Motor neuron (in vitro differentiated cells): ENCODE measurements at regions not wholly inside any gene's neighbourhood (a gene's known extent, or its start where the extent isn't known, plus 50 kb on each side); places are given as distances from the start of the nearest gene placed in this dataset.
A peak's percentile ranks its signal among the peaks of the same experiment; 100 is the strongest.

Experiments used
- ATAC-seq, 8 experiments: fragments of 200-7000 bp; cut with Tn5 transposase; replicated peaks in 6 of 8; 2 replicates each; pipeline ENCODE4 v1.8.0; 2021; ENCODE audit warnings: mild to moderate bottlenecking in 8 of 8, moderate library complexity in 8 of 8
- H3K27ac ChIP-seq, 2 donors: fragments of 250-450 bp; sonication (Bioruptor Pico); 2 replicates each; pipeline ENCODE4 v1.9.0; 2021; ENCODE audit warnings: antibody characterized with exemption in 2 of 2, mild to moderate bottlenecking in 2 of 2, moderate library complexity in 1 of 2
- H3K4me1 ChIP-seq, 2 donors: fragments of 250-450 bp; sonication (Bioruptor Pico); replicated peaks in 1 of 2; 2 replicates each; pipeline ENCODE4 v1.6.1; 2021; ENCODE audit warnings: antibody characterized with exemption in 2 of 2, mild to moderate bottlenecking in 2 of 2, moderate library complexity in 1 of 2
- H3K4me3 ChIP-seq, 5 donors: fragments of 250-450 bp; sonication (Bioruptor Pico); 2 replicates each; pipeline ENCODE4 v1.9.0; 2021; ENCODE audit warnings: antibody characterized with exemption in 5 of 5, mild to moderate bottlenecking in 5 of 5, moderate library complexity in 4 of 5
- WGBS, 10 experiments: fragments of 450-650 bp; shearing (Covaris generic); methylation state at CpG; one replicate each; pipeline ENCODE4 v1.0.0; 2022; 5-methylcytosine and 5-hydroxymethylcytosine counted together
- in situ Hi-C, 9 experiments: fragments of 400-800 bp; cut with MboI; loops; one replicate each; pipeline ENCODE4 v1.15.0; 2021; ENCODE audit warnings: low sequenced_read_pairs in 9 of 9, low pct_unique_long_range_greater_than_20kb in 2 of 9; ENCODE audit not compliant: unreplicated experiment in 9 of 9

GRCh38 chr6:156560476-156560875 lies 216.7 kb upstream of the ARID1B start:
- H3K4me1 ChIP-seq, result peaks cover 5 to 8% of the 10 kb centered on the region in 2 donors
- no peak for ATAC-seq
- H3K27ac ChIP-seq, result no peak overlapping the region
- H3K4me3 ChIP-seq, result no peak overlapping the region
- in situ Hi-C loops, result no loop called here

DNA sequence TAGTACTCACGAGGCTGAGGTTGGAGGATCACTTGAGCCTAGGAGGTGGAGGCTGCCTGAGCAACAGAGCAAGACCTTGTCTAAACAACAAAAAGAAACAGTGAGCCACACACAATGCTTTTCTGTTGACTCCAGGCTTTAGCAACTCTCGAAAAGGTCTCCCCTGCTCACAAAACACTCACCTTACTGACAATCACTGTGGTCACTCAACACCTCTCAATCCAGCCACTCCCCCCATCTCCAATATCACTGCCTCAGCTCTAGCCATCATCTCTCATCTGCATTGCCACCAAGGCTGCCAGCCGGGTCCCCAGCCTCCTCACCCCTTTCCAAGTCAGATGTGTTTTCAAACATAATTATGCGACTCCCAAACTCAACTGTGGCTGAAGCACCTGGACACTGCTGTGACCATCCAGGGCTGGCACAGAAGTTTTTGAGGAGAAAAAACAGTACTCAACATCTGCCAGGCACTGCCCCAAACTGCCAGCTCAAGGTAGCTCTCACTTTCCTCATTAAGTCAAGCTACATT lies 218.0 kb upstream of the ARID1B start:
- ATAC-seq, result no peak
- H3K4me3 ChIP-seq, result no peak overlapping the region
- 0 to 90% (median 71%) methylated on average over 1 to 3 of the region's 4 CpGs; no CpG with 5 or more reads in 3 of the 10 experiments for WGBS, 10 experiments
- no peak overlapping the region for H3K27ac ChIP-seq
- H3K4me1 ChIP-seq, result peaks cover 2 to 8% of the 10 kb centered on the region in 2 donors
- in situ Hi-C loops, result no loop called here

- no peak for ATAC-seq
- 80 to 100% (median 100%) methylated on average over 1 of the region's 1 CpG; no CpG with 5 or more reads in 7 of the 10 experiments for WGBS, 10 experiments
- H3K4me1 ChIP-seq, result peaks cover 0 to 8% of the 10 kb centered on the region in 2 donors
- no peak overlapping the region for H3K27ac ChIP-seq
- in situ Hi-C loops, result no loop called here
- no peak overlapping the region for H3K4me3 ChIP-seq
These were observed 219.3 kb upstream of the ARID1B start for GRCh38 chr6:156557911-156558259.

DNA sequence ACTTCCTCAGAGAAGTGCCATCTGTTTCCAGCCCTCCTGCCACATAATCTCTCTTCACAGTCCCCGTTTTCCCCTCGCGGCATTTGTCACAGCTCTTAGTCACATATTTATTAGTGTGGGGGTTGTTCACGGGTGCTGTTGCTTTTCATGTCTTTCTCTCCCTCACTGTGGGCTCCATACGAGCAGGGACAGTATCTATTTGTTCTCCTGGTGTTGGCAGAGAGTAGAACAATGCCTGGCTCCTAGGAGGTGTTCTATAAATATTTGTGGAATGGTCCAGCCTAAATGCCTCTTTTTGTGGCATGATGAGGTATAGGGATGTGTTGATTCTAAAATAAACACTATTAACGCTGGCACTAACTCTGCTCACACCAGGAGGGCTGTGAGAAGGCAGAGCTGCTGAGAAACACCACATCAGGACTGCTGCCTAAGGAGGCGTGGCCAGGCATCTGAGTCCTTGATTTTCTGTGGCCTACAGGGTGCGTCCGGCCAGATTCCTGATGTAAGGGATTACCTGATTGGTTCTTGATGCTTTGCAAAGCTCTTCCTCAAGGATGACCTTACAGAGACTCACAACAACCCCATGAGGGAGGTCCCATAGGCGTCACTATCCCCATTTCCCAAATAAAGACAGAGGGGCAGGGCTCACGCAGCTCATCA lies 219.8 kb upstream of the ARID1B start:
- in situ Hi-C loops, result no loop called here
- 15 to 93% (median 44%) methylated on average over 1 to 9 of the region's 11 CpGs; no CpG with 5 or more reads in 2 of the 10 experiments for WGBS, 10 experiments
- H3K27ac ChIP-seq, result no peak overlapping the region
- ATAC-seq, result peak; percentile 43 to 97 (median 89)
- no peak overlapping the region for H3K4me3 ChIP-seq
- H3K4me1 ChIP-seq, result peaks cover 0 to 8% of the 10 kb centered on the region in 2 donors

DNA sequence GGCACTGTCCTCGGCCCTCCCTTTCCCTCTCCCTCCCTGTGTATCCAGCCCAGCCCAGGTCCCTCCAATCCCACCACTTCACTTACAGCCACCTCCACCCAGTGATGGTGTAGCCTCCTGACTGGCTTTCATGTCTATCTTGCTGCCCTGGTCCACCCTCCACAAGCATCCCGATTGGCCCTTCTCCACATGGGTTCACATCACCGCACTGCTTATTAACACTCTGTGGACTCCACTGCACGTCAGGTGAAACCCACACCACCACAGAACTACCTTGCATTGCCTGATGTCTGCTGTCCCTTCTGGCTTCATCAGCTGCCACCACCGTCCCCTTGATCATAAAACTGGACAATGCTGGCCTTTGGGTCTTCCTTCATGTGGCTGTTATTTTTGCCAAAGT lies 220.4 kb upstream of the ARID1B start:
- ATAC-seq, result no peak
- Histone ChIP-seq H3K4me3 (no peak overlapping the region), H3K4me1 (peaks cover 0 to 8% of the 10 kb centered on the region in 2 donors), H3K27ac (no peak overlapping the region)
- WGBS, 10 experiments, result 67 to 92% (median 87%) methylated on average over 1 to 4 of the region's 5 CpGs; no CpG with 5 or more reads in 7 of the 10 experiments
- in situ Hi-C loops, result no loop called here

- peak in 2 of 8 experiments; percentile 23 to 54 for ATAC-seq
- in situ Hi-C loops, result no loop called here
- Histone ChIP-seq H3K4me3 (no peak overlapping the region), H3K4me1 (peaks cover 0 to 8% of the 10 kb centered on the region in 2 donors), H3K27ac (no peak overlapping the region)
- WGBS, 10 experiments, result 29 to 93% (median 70%) methylated on average over 1 to 2 of the region's 2 CpGs; no CpG with 5 or more reads in 4 of the 10 experiments
These were observed 222.1 kb upstream of the ARID1B start for GRCh38 chr6:156555116-156555515.

DNA sequence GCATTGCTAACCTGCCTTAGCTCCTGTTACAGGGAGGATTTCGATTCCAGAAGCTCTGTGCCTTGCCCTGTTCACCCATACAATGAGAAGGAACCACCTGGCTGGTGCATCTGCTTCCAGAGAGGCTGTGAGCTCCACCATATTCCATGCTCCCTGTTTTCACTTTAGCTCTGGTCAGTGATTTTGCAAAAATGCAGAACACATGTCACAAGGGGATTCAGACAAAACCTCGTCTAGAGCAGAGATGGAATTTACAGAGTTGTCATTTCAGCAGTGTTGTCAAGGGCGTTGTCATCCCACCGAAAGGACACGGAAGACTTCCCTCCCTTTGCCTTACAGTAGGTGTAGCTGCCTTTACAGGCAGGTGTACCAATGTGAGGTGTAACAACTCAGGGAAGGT lies 223.0 kb upstream of the ARID1B start:
- WGBS, 10 experiments, result 0 to 100% (median 73%) methylated on average over 1 to 5 of the region's 5 CpGs; no CpG with 5 or more reads in 1 of the 10 experiments
- peak in 2 of 8 experiments; percentile 44 to 71 for ATAC-seq
- Histone ChIP-seq H3K27ac (no peak overlapping the region), H3K4me3 (no peak overlapping the region), H3K4me1 (peaks cover 0 to 8% of the 10 kb centered on the region in 2 donors)
- in situ Hi-C loops, result no loop called here

DNA sequence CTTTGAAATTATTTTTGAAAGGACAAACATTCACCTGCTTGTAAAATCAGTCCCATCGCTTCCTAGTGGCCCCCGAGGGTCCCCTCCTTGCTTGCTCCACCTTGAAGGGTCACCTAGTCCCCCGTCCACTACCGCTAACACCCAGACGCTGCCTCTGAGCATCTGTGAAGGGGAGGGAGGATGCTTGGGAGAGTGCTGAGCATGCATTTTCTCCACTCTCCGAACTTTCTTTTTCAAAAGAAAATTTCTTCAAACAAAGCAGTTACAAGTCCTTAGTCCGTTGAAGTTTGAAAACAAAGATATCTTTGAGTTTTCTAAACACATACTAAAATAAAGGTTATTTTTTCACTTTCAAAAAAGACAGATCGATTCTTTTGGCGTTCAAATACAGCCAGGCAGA lies 224.3 kb upstream of the ARID1B start:
- in situ Hi-C loops, result no loop called here
- no peak for ATAC-seq
- H3K4me1 ChIP-seq, result peaks cover 0 to 8% of the 10 kb centered on the region in 2 donors
- H3K4me3 ChIP-seq, result no peak overlapping the region
- 48 to 100% (median 80%) methylated on average over 2 to 8 of the region's 9 CpGs; no CpG with 5 or more reads in 1 of the 10 experiments for WGBS, 10 experiments
- H3K27ac ChIP-seq, result no peak overlapping the region

- no peak overlapping the region for H3K27ac ChIP-seq
- H3K4me3 ChIP-seq, result no peak overlapping the region
- H3K4me1 ChIP-seq, result no peaks in the 10 kb centered on the region
- ATAC-seq, result peak in 5 of 8 experiments; percentile 24 to 74 (median 60)
- 0 to 100% (median 60%) methylated on average over 1 to 2 of the region's 4 CpGs; no CpG with 5 or more reads in 5 of the 10 experiments for WGBS, 10 experiments
- in situ Hi-C loops, result no loop called here
These were observed 226.2 kb upstream of the ARID1B start for GRCh38 chr6:156550949-156551348.

DNA sequence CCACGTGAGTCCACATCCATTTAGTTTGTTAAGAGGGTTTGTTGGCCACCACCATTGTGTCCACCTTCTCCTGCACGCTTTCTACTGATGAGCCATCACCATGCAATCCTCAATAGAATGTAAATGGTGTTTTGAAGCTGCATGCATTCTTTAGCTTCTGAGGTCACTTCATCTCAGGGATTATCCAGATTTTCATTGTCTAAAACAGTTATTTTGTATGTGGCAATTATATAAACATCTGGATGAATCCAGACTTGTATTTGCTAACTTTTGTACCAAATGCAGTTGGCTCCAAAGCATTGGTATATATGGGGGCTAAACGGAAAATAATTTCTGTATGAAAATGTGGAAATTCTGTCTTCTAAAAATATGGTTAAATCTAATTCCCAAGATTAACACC lies 231.2 kb upstream of the ARID1B start:
- peak in 1 of 8 experiments; percentile 40 for ATAC-seq
- no peak overlapping the region for H3K4me3 ChIP-seq
- in situ Hi-C loops, result no loop called here

DNA sequence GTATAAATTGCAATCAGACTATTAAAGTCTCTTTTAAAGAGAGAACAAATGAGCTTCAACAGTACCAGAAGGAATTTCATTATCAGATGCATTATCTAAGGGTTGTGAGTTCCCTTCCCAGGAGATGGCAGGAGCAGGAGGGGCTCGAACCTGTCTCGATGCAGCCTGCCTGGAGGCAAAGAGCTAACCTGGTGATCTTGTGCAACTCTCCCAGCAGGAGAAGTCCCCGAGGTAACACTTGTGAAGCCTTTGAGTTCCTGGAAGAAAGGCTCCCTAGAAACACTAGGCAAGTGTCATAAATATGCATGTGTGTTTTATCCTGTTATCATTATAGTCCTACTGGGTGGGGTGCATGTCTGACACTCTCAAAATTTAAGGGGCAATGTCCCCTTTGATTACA lies 232.2 kb upstream of the ARID1B start:
- no peak overlapping the region for H3K4me3 ChIP-seq
- no peaks in the 10 kb centered on the region for H3K4me1 ChIP-seq
- no peak for ATAC-seq
- WGBS, 10 experiments, result 0 to 84% (median 72%) methylated on average over 1 to 3 of the region's 3 CpGs; no CpG with 5 or more reads in 4 of the 10 experiments
- in situ Hi-C loops, result no loop called here
- H3K27ac ChIP-seq, result no peak overlapping the region

More for the DNA sequence above, 231.2 kb upstream of the ARID1B start:
- no peaks in the 10 kb centered on the region for H3K4me1 ChIP-seq
- 0 to 100% (median 82%) methylated on average over 2 to 3 of the region's 3 CpGs; no CpG with 5 or more reads in 2 of the 10 experiments for WGBS, 10 experiments
- H3K27ac ChIP-seq, result no peak overlapping the region

GRCh38 chr6:156544046-156544445 lies 233.1 kb upstream of the ARID1B start:
- no peak for ATAC-seq
- Histone ChIP-seq H3K27ac (no peak overlapping the region), H3K4me3 (no peak overlapping the region), H3K4me1 (no peaks in the 10 kb centered on the region)
- WGBS, 10 experiments, result 32 to 100% (median 91%) methylated on average over 2 to 7 of the region's 7 CpGs; no CpG with 5 or more reads in 2 of the 10 experiments
- in situ Hi-C loops, result no loop called here

DNA sequence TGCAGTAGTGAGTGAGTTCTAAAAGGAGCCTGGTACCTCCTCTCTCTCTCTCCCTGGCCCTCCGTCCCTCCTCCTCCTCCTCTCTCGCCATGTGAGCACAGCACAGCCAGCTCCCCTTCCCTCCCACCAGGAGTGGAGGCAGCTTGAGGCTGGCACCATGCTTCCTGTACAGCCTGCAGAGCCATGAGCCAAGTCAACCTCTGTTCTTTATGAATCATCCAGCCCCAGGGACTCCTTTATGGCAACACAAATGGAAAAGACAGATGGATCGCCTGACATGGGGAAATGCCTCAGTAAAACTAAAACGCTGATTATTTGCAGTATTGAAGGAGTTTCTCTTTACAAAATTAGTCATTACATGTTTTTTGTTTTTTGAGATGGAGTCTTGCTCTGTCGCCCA lies 233.7 kb upstream of the ARID1B start:
- ATAC-seq, result no peak
- no peak overlapping the region for H3K4me3 ChIP-seq
- H3K27ac ChIP-seq, result no peak overlapping the region
- WGBS, 10 experiments, result 0 to 100% (median 44%) methylated on average over 1 to 5 of the region's 5 CpGs; no CpG with 5 or more reads in 4 of the 10 experiments
- in situ Hi-C loops, result no loop called here
- H3K4me1 ChIP-seq, result peaks cover 0 to 5% of the 10 kb centered on the region in 2 donors
